H7 (cell line): ENCODE measurements at regions not wholly inside any gene's neighbourhood (a gene's known extent, or its start where the extent isn't known, plus 50 kb on each side); places are given as distances from the start of the nearest gene placed in this dataset.
"Not testable (repeated sequence)": the region's sequence is repeated elsewhere in the genome, so short reads cannot be mapped to it uniquely, and the experiment has no call there.

Experiments
- DNase-seq: peaks from one replicate; pipeline ENCODE4 v3.0.0; 2012
- H3K27me3 ChIP-seq: 2 replicates; pipeline ENCODE4 v1.6.0; 2011; ENCODE audit warnings: mild to moderate bottlenecking, low read length; ENCODE audit not compliant: control insufficient read depth, insufficient read depth
- H3K36me3 ChIP-seq: replicated peaks from 2 replicates; pipeline ENCODE4 v1.5.1; 2011; ENCODE audit warnings: low read length; ENCODE audit not compliant: control insufficient read depth, insufficient read depth
- H3K4me3 ChIP-seq: 2 replicates; pipeline ENCODE4 v1.5.1; 2011; ENCODE audit warnings: low read depth, mild to moderate bottlenecking, control low read depth, low read length, moderate library complexity; ENCODE audit not compliant: insufficient read depth

- DNase-seq = not testable (repeated sequence)
Measured at GRCh38 chr17:77622084-77622483, 336.4 kb upstream of the TNRC6C start.

GRCh38 chr17:77622647-77623046 lies 335.9 kb upstream of the TNRC6C start:
- Histone ChIP-seq H3K27me3 (no peaks in the 10 kb centered on the region), H3K4me3 (no peak overlapping the region), H3K36me3 (no peaks in the 10 kb centered on the region)
- no peak for DNase-seq

More at GRCh38 chr17:77622084-77622483, 336.4 kb upstream of the TNRC6C start:
- not testable (repeated sequence) for H3K36me3 ChIP-seq, H3K4me3 ChIP-seq, H3K27me3 ChIP-seq

GRCh38 chr17:77623321-77623720 lies 335.2 kb upstream of the TNRC6C start:
- DNase-seq, H3K4me3 ChIP-seq, H3K36me3 ChIP-seq, H3K27me3 ChIP-seq: not testable (repeated sequence)

GRCh38 chr17:77628035-77628434 lies 330.5 kb upstream of the TNRC6C start:
- H3K27me3 ChIP-seq = no peaks in the 10 kb centered on the region
- no peak overlapping the region for H3K4me3 ChIP-seq
- DNase-seq = no peak
- H3K36me3 ChIP-seq = no peaks in the 10 kb centered on the region

GRCh38 chr17:77629284-77629683 lies 329.2 kb upstream of the TNRC6C start:
- DNase-seq, H3K4me3 ChIP-seq, H3K27me3 ChIP-seq, H3K36me3 ChIP-seq: not testable (repeated sequence)

- Histone ChIP-seq H3K36me3 (no peaks in the 10 kb centered on the region), H3K27me3 (no peaks in the 10 kb centered on the region), H3K4me3 (no peak overlapping the region)
- DNase-seq = no peak
Measured at GRCh38 chr17:77631307-77631706, 327.2 kb upstream of the TNRC6C start.

GRCh38 chr17:77632619-77633018 lies 325.9 kb upstream of the TNRC6C start:
- Histone ChIP-seq H3K36me3 (no peaks in the 10 kb centered on the region), H3K4me3 (no peak overlapping the region), H3K27me3 (no peaks in the 10 kb centered on the region)
- no peak for DNase-seq

- Histone ChIP-seq H3K27me3 (no peaks in the 10 kb centered on the region), H3K4me3 (no peak overlapping the region), H3K36me3 (no peaks in the 10 kb centered on the region)
- no peak for DNase-seq
Measured at GRCh38 chr17:77634710-77635109, 323.8 kb upstream of the TNRC6C start.

- H3K4me3 ChIP-seq = no peak overlapping the region
- no peaks in the 10 kb centered on the region for H3K27me3 ChIP-seq
- DNase-seq = no peak
- H3K36me3 ChIP-seq = no peaks in the 10 kb centered on the region
Measured at GRCh38 chr17:77635176-77635575, 323.3 kb upstream of the TNRC6C start.

GRCh38 chr17:77635785-77636184 lies 322.7 kb upstream of the TNRC6C start:
- not testable (repeated sequence) for H3K4me3 ChIP-seq, H3K36me3 ChIP-seq, H3K27me3 ChIP-seq, DNase-seq

GRCh38 chr17:77636835-77637817 lies 321.4 kb upstream of the TNRC6C start:
- H3K27me3 ChIP-seq = no peaks in the 10 kb centered on the region
- no peak for DNase-seq

GRCh38 chr17:77637818-77638575 lies 320.5 kb upstream of the TNRC6C start:
- DNase-seq = peak; percentile 61
- Histone ChIP-seq H3K36me3 (no peaks in the 10 kb centered on the region), H3K27me3 (no peaks in the 10 kb centered on the region), H3K4me3 (no peak overlapping the region)

More at GRCh38 chr17:77636835-77637817, 321.4 kb upstream of the TNRC6C start:
- Histone ChIP-seq H3K4me3 (no peak overlapping the region), H3K36me3 (no peaks in the 10 kb centered on the region)

GRCh38 chr17:77640252-77640651 lies 318.3 kb upstream of the TNRC6C start:
- no peak overlapping the region for H3K4me3 ChIP-seq
- no peak for DNase-seq
- no peaks in the 10 kb centered on the region for H3K27me3 ChIP-seq
- H3K36me3 ChIP-seq = no peaks in the 10 kb centered on the region

GRCh38 chr17:77640916-77641605 lies 317.4 kb upstream of the TNRC6C start:
- no peaks in the 10 kb centered on the region for H3K27me3 ChIP-seq
- no peaks in the 10 kb centered on the region for H3K36me3 ChIP-seq
- H3K4me3 ChIP-seq = no peak overlapping the region
- DNase-seq = no peak
